KMS-11 (cell line): ENCODE measurements at regions not wholly inside any gene's neighbourhood (a gene's known extent, or its start where the extent isn't known, plus 50 kb on each side); places are given as distances from the start of the nearest gene placed in this dataset.

Experiments used
- H2AFZ ChIP-seq: fragments of 200-600 bp; sonication (generic); 2 replicates; pipeline ENCODE4 v1.6.1; 2016; ENCODE audit warnings: antibody characterized with exemption, mixed run types, low read depth
- H3K27ac ChIP-seq: fragments of 200-600 bp; sonication (generic); 2 replicates; pipeline ENCODE4 v1.6.1; 2016; ENCODE audit warnings: mild to moderate bottlenecking, mixed run types
- H3K27me3 ChIP-seq: fragments of 200-600 bp; sonication (generic); 2 replicates; pipeline ENCODE4 v1.6.1; 2017; ENCODE audit warnings: mild to moderate bottlenecking, low read depth, mixed run types, moderate library complexity; ENCODE audit not compliant: insufficient read depth
- H3K36me3 ChIP-seq: fragments of 200-600 bp; sonication (generic); 2 replicates; pipeline ENCODE4 v1.6.1; 2017; ENCODE audit warnings: mild to moderate bottlenecking, mixed run types; ENCODE audit not compliant: insufficient read depth
- H3K4me1 ChIP-seq: fragments of 200-600 bp; sonication (generic); 2 replicates; pipeline ENCODE4 v1.6.1; 2016; ENCODE audit warnings: mild to moderate bottlenecking, low read depth, mixed run types; ENCODE audit not compliant: poor library complexity, severe bottlenecking
- H3K4me2 ChIP-seq: fragments of 200-600 bp; sonication (generic); 2 replicates; pipeline ENCODE4 v1.7.0; 2016; ENCODE audit warnings: mild to moderate bottlenecking, mixed run types
- H3K4me3 ChIP-seq: fragments of 200-600 bp; sonication (generic); IDR thresholded peaks from 2 replicates; pipeline ENCODE4 v1.6.1; 2017; ENCODE audit warnings: low read depth, low read length, mixed read lengths; ENCODE audit not compliant: insufficient read depth
- H3K79me2 ChIP-seq: fragments of 200-600 bp; sonication (generic); 2 replicates; pipeline ENCODE4 v1.6.1; 2016; ENCODE audit warnings: low read depth, mixed run types; ENCODE audit not compliant: insufficient read depth
- H3K9ac ChIP-seq: fragments of 200-600 bp; sonication (generic); 2 replicates; pipeline ENCODE4 v1.6.1; 2016; ENCODE audit warnings: mild to moderate bottlenecking, mixed run types
- H4K20me1 ChIP-seq: fragments of 200-600 bp; sonication (generic); 2 replicates; pipeline ENCODE4 v1.6.1; 2016; ENCODE audit warnings: mild to moderate bottlenecking, mixed run types; ENCODE audit not compliant: insufficient read depth
- CTCF ChIP-seq: fragments of 200-600 bp; sonication (generic); conservative IDR thresholded peaks from 2 replicates; pipeline ENCODE4 v1.6.1; 2017; ENCODE audit warnings: low read depth, mild to moderate bottlenecking, antibody characterized with exemption, low read length, moderate library complexity, mixed read lengths

- Histone ChIP-seq H4K20me1 (no peaks in the 10 kb centered on the region), H3K4me2 (no peak overlapping the region), H3K27me3 (no peaks in the 10 kb centered on the region), H2AFZ (no peak overlapping the region), H3K4me1 (no peaks in the 10 kb centered on the region), H3K79me2 (no peaks in the 10 kb centered on the region), H3K9ac (no peak overlapping the region), H3K36me3 (no peaks in the 10 kb centered on the region), H3K27ac (no peak overlapping the region), H3K4me3 (no peak overlapping the region)
- TF ChIP-seq CTCF = no peak
Observed at GRCh38 chr16:56057151-56057550, 134.1 kb upstream of the GNAO1 start.

- Histone ChIP-seq H3K4me3 (no peak overlapping the region), H3K36me3 (no peaks in the 10 kb centered on the region), H3K27ac (no peak overlapping the region), H3K9ac (no peak overlapping the region), H3K4me2 (no peak overlapping the region), H3K4me1 (no peaks in the 10 kb centered on the region), H2AFZ (no peak overlapping the region), H3K27me3 (no peaks in the 10 kb centered on the region), H4K20me1 (no peaks in the 10 kb centered on the region), H3K79me2 (no peaks in the 10 kb centered on the region)
- no peak for TF ChIP-seq CTCF
Observed at GRCh38 chr16:56050916-56051315, 140.4 kb upstream of the GNAO1 start.

GRCh38 chr16:56048425-56049105 lies 142.7 kb upstream of the GNAO1 start:
- no peak overlapping the region for H3K4me3 ChIP-seq
- no peaks in the 10 kb centered on the region for H3K79me2 ChIP-seq
- no peak overlapping the region for H2AFZ ChIP-seq
- H3K4me2 ChIP-seq = no peak overlapping the region
- no peaks in the 10 kb centered on the region for H3K4me1 ChIP-seq
- no peak overlapping the region for H3K9ac ChIP-seq
- TF ChIP-seq CTCF = no peak
- no peaks in the 10 kb centered on the region for H3K27me3 ChIP-seq
- no peaks in the 10 kb centered on the region for H3K36me3 ChIP-seq
- no peak overlapping the region for H3K27ac ChIP-seq
- no peaks in the 10 kb centered on the region for H4K20me1 ChIP-seq

- TF ChIP-seq CTCF = no peak
- no peak overlapping the region for H3K27ac ChIP-seq
- H3K36me3 ChIP-seq = no peaks in the 10 kb centered on the region
- H3K79me2 ChIP-seq = no peaks in the 10 kb centered on the region
- H3K4me3 ChIP-seq = no peak overlapping the region
- no peaks in the 10 kb centered on the region for H3K27me3 ChIP-seq
- no peaks in the 10 kb centered on the region for H4K20me1 ChIP-seq
- H3K9ac ChIP-seq = no peak overlapping the region
- no peaks in the 10 kb centered on the region for H3K4me1 ChIP-seq
- no peak overlapping the region for H3K4me2 ChIP-seq
- no peak overlapping the region for H2AFZ ChIP-seq
Observed at GRCh38 chr16:56047307-56048234, 143.7 kb upstream of the GNAO1 start.
